Lower leg skin (tissue), 3 donors: ENCODE measurements at regions not wholly inside any gene's neighbourhood (a gene's known extent, or its start where the extent isn't known, plus 50 kb on each side); places are given as distances from the start of the nearest gene placed in this dataset.

ENCODE experiments used
- POLR2A ChIP-seq, 2 donors: fragments of 450-650 bp; IDR thresholded peaks; one replicate each; pipeline ENCODE4 v1.6.1; 2016 to 2017; ENCODE audit warnings: antibody characterized with exemption in 2 of 2, mild to moderate bottlenecking in 1 of 2, moderate library complexity in 1 of 2
- TF ChIP-seq, protein P1 (sequence below), 3 donors: fragments of 450-650 bp; IDR thresholded peaks; one replicate each; pipeline ENCODE4 v1.5.1; 2016; ENCODE audit warnings: antibody characterized with exemption in 3 of 3, mild to moderate bottlenecking in 3 of 3, moderate library complexity in 2 of 3

GRCh38 chr11:94705891-94706615 is 62.1 kb upstream of the AMOTL1 start:
- TF ChIP-seq POLR2A (IDR thresholded peaks at IDR 0.05), result no peak
- TF ChIP-seq, protein P1, sequence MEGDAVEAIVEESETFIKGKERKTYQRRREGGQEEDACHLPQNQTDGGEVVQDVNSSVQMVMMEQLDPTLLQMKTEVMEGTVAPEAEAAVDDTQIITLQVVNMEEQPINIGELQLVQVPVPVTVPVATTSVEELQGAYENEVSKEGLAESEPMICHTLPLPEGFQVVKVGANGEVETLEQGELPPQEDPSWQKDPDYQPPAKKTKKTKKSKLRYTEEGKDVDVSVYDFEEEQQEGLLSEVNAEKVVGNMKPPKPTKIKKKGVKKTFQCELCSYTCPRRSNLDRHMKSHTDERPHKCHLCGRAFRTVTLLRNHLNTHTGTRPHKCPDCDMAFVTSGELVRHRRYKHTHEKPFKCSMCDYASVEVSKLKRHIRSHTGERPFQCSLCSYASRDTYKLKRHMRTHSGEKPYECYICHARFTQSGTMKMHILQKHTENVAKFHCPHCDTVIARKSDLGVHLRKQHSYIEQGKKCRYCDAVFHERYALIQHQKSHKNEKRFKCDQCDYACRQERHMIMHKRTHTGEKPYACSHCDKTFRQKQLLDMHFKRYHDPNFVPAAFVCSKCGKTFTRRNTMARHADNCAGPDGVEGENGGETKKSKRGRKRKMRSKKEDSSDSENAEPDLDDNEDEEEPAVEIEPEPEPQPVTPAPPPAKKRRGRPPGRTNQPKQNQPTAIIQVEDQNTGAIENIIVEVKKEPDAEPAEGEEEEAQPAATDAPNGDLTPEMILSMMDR (IDR thresholded peaks at IDR 0.05), result no peak
